ENCODE measurements at regions not wholly inside any gene's neighbourhood (a gene's known extent, or its start where the extent isn't known, plus 50 kb on each side); places are given as distances from the start of the nearest gene placed in this dataset.

DNA sequence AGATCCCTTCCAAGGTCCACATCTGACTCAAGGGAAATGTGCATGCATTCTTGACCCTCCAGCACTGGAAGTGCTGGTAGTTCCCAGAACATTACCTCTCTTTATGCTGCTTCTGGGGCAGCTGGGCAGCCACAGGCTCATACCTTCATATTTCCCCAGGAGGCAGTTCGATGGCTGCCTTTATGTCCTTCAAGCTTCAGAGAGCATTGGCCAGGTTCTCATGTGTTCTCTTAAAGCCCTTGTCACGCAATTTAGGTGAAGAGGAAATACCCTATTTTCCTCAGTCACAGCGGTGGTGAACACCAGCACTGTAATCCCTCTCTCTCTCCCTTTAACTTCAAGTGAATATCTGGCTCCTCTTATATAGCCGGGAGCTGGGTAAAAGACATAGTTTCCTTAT lies 134.3 kb downstream of the MID1IP1 start:
- DNase-seq (no peak), ATAC-seq (ENCODE audit: low read depth in 2 of 2) (no peak)
- no peak overlapping the region for H3K4me3 ChIP-seq (ENCODE audit: low read depth, low read length)
- no peak overlapping the region for H3K27ac ChIP-seq (ENCODE audit: insufficient read depth, low read length, poor library complexity, severe bottlenecking)
- H3K27me3 Mint-ChIP-seq = no peaks in the 10 kb centered on the region
- H3K9me3 Mint-ChIP-seq = no peaks in the 10 kb centered on the region
- no peak overlapping the region for H3K27ac Mint-ChIP-seq
- no peaks in the 10 kb centered on the region for H3K9me3 ChIP-seq (ENCODE audit: control insufficient read depth in 2 of 2, low read length in 2 of 2)
- H3K36me3 Mint-ChIP-seq = no peaks in the 10 kb centered on the region
- no peaks in the 10 kb centered on the region for H3K4me1 Mint-ChIP-seq
- H3K36me3 ChIP-seq (ENCODE audit: control insufficient read depth, insufficient read depth, low read length) = no peaks in the 10 kb centered on the region
- no peaks in the 10 kb centered on the region for H3K4me1 ChIP-seq (ENCODE audit: control insufficient read depth, insufficient read depth, low read length, poor library complexity, severe bottlenecking)
- no peak overlapping the region for H3K4me3 Mint-ChIP-seq
- H3K27me3 ChIP-seq (ENCODE audit: control insufficient read depth, insufficient read depth, low read length) = no peaks in the 10 kb centered on the region

DNA sequence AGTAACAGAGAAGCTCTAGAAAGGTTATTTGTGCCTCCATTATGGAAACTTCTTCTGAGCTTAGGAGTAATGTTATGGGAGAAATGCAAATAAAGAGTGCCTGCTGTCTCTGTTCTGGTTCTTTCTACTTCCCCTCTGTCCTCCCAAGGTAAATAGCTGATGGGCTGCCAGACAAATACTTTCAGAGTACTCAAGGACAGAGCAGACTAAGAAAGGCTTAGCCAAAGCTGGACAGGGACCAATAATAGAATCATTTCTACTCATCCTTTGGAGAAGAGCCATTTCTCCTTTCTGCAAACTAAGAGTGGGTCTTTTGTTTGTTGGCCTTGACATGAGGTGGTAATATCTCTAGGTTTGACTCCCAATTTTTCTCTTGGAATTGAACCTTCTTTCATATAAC lies 136.1 kb downstream of the MID1IP1 start:
- H3K27ac Mint-ChIP-seq = no peak overlapping the region
- H3K36me3 Mint-ChIP-seq = no peaks in the 10 kb centered on the region
- H3K27me3 Mint-ChIP-seq = no peaks in the 10 kb centered on the region
- no peak overlapping the region for H3K27ac ChIP-seq (ENCODE audit: insufficient read depth, low read length, poor library complexity, severe bottlenecking)
- no peaks in the 10 kb centered on the region for H3K27me3 ChIP-seq (ENCODE audit: control insufficient read depth, insufficient read depth, low read length)
- H3K9me3 Mint-ChIP-seq = peaks cover 0 to 6% (median 0%) of the 10 kb centered on the region in 7 donors
- ATAC-seq (ENCODE audit: low read depth in 2 of 2) = no peak
- H3K4me1 Mint-ChIP-seq = no peaks in the 10 kb centered on the region
- H3K9me3 ChIP-seq (ENCODE audit: control insufficient read depth in 2 of 2, low read length in 2 of 2) = no peaks in the 10 kb centered on the region
- no peaks in the 10 kb centered on the region for H3K4me1 ChIP-seq (ENCODE audit: control insufficient read depth, insufficient read depth, low read length, poor library complexity, severe bottlenecking)
- no peak overlapping the region for H3K4me3 Mint-ChIP-seq
- no peaks in the 10 kb centered on the region for H3K36me3 ChIP-seq (ENCODE audit: control insufficient read depth, insufficient read depth, low read length)
- no peak overlapping the region for H3K4me3 ChIP-seq (ENCODE audit: low read depth, low read length)
- DNase-seq = no peak

GRCh38 chrX:38937926-38938325 lies 136.7 kb downstream of the MID1IP1 start:
- no peak overlapping the region for H3K27ac ChIP-seq (ENCODE audit: insufficient read depth, low read length, poor library complexity, severe bottlenecking)
- no peak overlapping the region for H3K4me3 ChIP-seq (ENCODE audit: low read depth, low read length)
- Mint-ChIP-seq H3K9me3 (peaks cover 0 to 6% (median 0%) of the 10 kb centered on the region in 7 donors), H3K27ac (no peak overlapping the region), H3K4me1 (no peaks in the 10 kb centered on the region), H3K36me3 (no peaks in the 10 kb centered on the region), H3K27me3 (no peaks in the 10 kb centered on the region), H3K4me3 (no peak overlapping the region)
- no peaks in the 10 kb centered on the region for H3K9me3 ChIP-seq (ENCODE audit: control insufficient read depth in 2 of 2, low read length in 2 of 2)
- DNase-seq (no peak), ATAC-seq (ENCODE audit: low read depth in 2 of 2) (no peak)
- no peaks in the 10 kb centered on the region for H3K4me1 ChIP-seq (ENCODE audit: control insufficient read depth, insufficient read depth, low read length, poor library complexity, severe bottlenecking)
- H3K27me3 ChIP-seq (ENCODE audit: control insufficient read depth, insufficient read depth, low read length) = no peaks in the 10 kb centered on the region
- H3K36me3 ChIP-seq (ENCODE audit: control insufficient read depth, insufficient read depth, low read length) = no peaks in the 10 kb centered on the region

- no peaks in the 10 kb centered on the region for H3K36me3 Mint-ChIP-seq
- no peaks in the 10 kb centered on the region for H3K4me1 Mint-ChIP-seq
- no peaks in the 10 kb centered on the region for H3K27me3 ChIP-seq (ENCODE audit: control insufficient read depth, insufficient read depth, low read length)
- H3K27me3 Mint-ChIP-seq = no peaks in the 10 kb centered on the region
- no peak for DNase-seq
- no peaks in the 10 kb centered on the region for H3K4me1 ChIP-seq (ENCODE audit: control insufficient read depth, insufficient read depth, low read length, poor library complexity, severe bottlenecking)
- no peak overlapping the region for H3K4me3 Mint-ChIP-seq
- H3K9me3 ChIP-seq (ENCODE audit: control insufficient read depth in 2 of 2, low read length in 2 of 2) = no peaks in the 10 kb centered on the region
- no peak overlapping the region for H3K27ac ChIP-seq (ENCODE audit: insufficient read depth, low read length, poor library complexity, severe bottlenecking)
- no peak overlapping the region for H3K4me3 ChIP-seq (ENCODE audit: low read depth, low read length)
- H3K9me3 Mint-ChIP-seq = peaks cover 0 to 8% (median 0%) of the 10 kb centered on the region in 7 donors
- no peak overlapping the region for H3K27ac Mint-ChIP-seq
- ATAC-seq (ENCODE audit: low read depth in 2 of 2) = no peak
- no peaks in the 10 kb centered on the region for H3K36me3 ChIP-seq (ENCODE audit: control insufficient read depth, insufficient read depth, low read length)
Measured at GRCh38 chrX:38939067-38939466, 137.8 kb downstream of the MID1IP1 start.

GRCh38 chrX:38940547-38940946 lies 139.3 kb downstream of the MID1IP1 start:
- H3K36me3 ChIP-seq (ENCODE audit: control insufficient read depth, insufficient read depth, low read length) = no peaks in the 10 kb centered on the region
- DNase-seq (no peak), ATAC-seq (ENCODE audit: low read depth in 2 of 2) (no peak)
- H3K4me3 Mint-ChIP-seq = no peak overlapping the region
- no peaks in the 10 kb centered on the region for H3K4me1 ChIP-seq (ENCODE audit: control insufficient read depth, insufficient read depth, low read length, poor library complexity, severe bottlenecking)
- H3K27ac ChIP-seq (ENCODE audit: insufficient read depth, low read length, poor library complexity, severe bottlenecking) = no peak overlapping the region
- no peak overlapping the region for H3K27ac Mint-ChIP-seq
- no peak overlapping the region for H3K4me3 ChIP-seq (ENCODE audit: low read depth, low read length)
- no peaks in the 10 kb centered on the region for H3K27me3 ChIP-seq (ENCODE audit: control insufficient read depth, insufficient read depth, low read length)
- no peaks in the 10 kb centered on the region for H3K27me3 Mint-ChIP-seq
- peaks cover 0 to 8% (median 0%) of the 10 kb centered on the region in 7 donors for H3K9me3 Mint-ChIP-seq
- no peaks in the 10 kb centered on the region for H3K4me1 Mint-ChIP-seq
- no peaks in the 10 kb centered on the region for H3K9me3 ChIP-seq (ENCODE audit: control insufficient read depth in 2 of 2, low read length in 2 of 2)
- no peaks in the 10 kb centered on the region for H3K36me3 Mint-ChIP-seq

DNA sequence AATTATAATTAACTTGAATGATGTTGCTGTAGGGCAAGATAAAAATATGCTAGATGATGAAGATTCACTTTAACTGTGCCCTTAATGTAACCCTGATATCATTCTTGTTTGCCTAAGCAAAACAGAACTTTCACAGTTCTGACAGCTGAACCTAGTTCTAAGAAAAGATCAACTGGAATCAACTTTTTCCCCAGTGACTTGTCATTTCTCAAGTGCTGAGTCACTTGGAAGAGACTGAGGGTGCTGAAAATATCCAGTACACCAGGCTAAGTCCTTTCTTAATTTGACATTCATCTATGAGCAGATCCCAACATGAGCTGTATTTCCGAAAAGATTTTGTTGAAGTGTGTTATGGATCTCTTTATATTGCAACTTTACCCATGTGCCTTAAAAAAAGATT lies 140.4 kb downstream of the MID1IP1 start:
- no peaks in the 10 kb centered on the region for H3K4me1 Mint-ChIP-seq
- Histone ChIP-seq H3K4me1 (ENCODE audit: control insufficient read depth, insufficient read depth, low read length, poor library complexity, severe bottlenecking) (no peaks in the 10 kb centered on the region), H3K4me3 (ENCODE audit: low read depth, low read length) (no peak overlapping the region), H3K27me3 (ENCODE audit: control insufficient read depth, insufficient read depth, low read length) (no peaks in the 10 kb centered on the region), H3K9me3 (ENCODE audit: control insufficient read depth in 2 of 2, low read length in 2 of 2) (no peaks in the 10 kb centered on the region), H3K27ac (ENCODE audit: insufficient read depth, low read length, poor library complexity, severe bottlenecking) (no peak overlapping the region), H3K36me3 (ENCODE audit: control insufficient read depth, insufficient read depth, low read length) (no peaks in the 10 kb centered on the region)
- ATAC-seq (ENCODE audit: low read depth in 2 of 2) (no peak), DNase-seq (no peak)
- H3K4me3 Mint-ChIP-seq = no peak overlapping the region
- H3K9me3 Mint-ChIP-seq = peaks cover 0 to 8% (median 0%) of the 10 kb centered on the region in 7 donors
- H3K27me3 Mint-ChIP-seq = no peaks in the 10 kb centered on the region
- H3K27ac Mint-ChIP-seq = no peak overlapping the region
- no peaks in the 10 kb centered on the region for H3K36me3 Mint-ChIP-seq

- H3K36me3 ChIP-seq (ENCODE audit: control insufficient read depth, insufficient read depth, low read length) = no peaks in the 10 kb centered on the region
- Mint-ChIP-seq H3K27ac (no peak overlapping the region), H3K27me3 (no peaks in the 10 kb centered on the region), H3K36me3 (no peaks in the 10 kb centered on the region), H3K4me3 (no peak overlapping the region), H3K9me3 (peaks cover 0 to 8% (median 0%) of the 10 kb centered on the region in 7 donors), H3K4me1 (no peaks in the 10 kb centered on the region)
- ATAC-seq (ENCODE audit: low read depth in 2 of 2) (no peak), DNase-seq (no peak)
- H3K9me3 ChIP-seq (ENCODE audit: control insufficient read depth in 2 of 2, low read length in 2 of 2) = no peaks in the 10 kb centered on the region
- H3K4me1 ChIP-seq (ENCODE audit: control insufficient read depth, insufficient read depth, low read length, poor library complexity, severe bottlenecking) = no peaks in the 10 kb centered on the region
- no peaks in the 10 kb centered on the region for H3K27me3 ChIP-seq (ENCODE audit: control insufficient read depth, insufficient read depth, low read length)
- no peak overlapping the region for H3K4me3 ChIP-seq (ENCODE audit: low read depth, low read length)
- H3K27ac ChIP-seq (ENCODE audit: insufficient read depth, low read length, poor library complexity, severe bottlenecking) = no peak overlapping the region
Measured at GRCh38 chrX:38943120-38943519, 141.9 kb downstream of the MID1IP1 start.

DNA sequence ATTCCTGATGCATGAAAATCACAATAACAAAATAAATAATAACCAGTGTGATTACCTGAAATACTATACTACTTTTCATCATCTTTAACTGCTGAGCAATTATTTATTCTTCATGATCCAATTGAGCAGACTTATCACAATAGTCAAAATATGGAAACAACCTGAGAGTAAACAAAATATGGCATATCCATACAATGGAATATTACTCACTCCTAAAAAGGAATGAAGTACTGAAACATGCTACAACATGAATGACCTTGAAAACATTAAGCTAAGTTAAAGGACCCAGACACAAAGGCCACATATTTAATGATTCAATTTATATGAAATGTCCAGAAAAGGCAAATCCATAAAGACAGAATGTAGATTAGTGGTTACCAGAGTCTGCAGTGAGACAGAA lies 146.8 kb downstream of the MID1IP1 start:
- H3K4me1 ChIP-seq (ENCODE audit: control insufficient read depth, insufficient read depth, low read length, poor library complexity, severe bottlenecking) = no peaks in the 10 kb centered on the region
- H3K9me3 ChIP-seq (ENCODE audit: control insufficient read depth in 2 of 2, low read length in 2 of 2) = no peaks in the 10 kb centered on the region
- no peak overlapping the region for H3K27ac ChIP-seq (ENCODE audit: insufficient read depth, low read length, poor library complexity, severe bottlenecking)
- Mint-ChIP-seq H3K4me3 (no peak overlapping the region), H3K4me1 (no peaks in the 10 kb centered on the region), H3K36me3 (no peaks in the 10 kb centered on the region), H3K27me3 (peaks cover 13% of the 10 kb centered on the region), H3K27ac (no peak overlapping the region), H3K9me3 (peaks cover 0 to 4% (median 2%) of the 10 kb centered on the region in 7 donors)
- no peaks in the 10 kb centered on the region for H3K27me3 ChIP-seq (ENCODE audit: control insufficient read depth, insufficient read depth, low read length)
- DNase-seq (no peak), ATAC-seq (ENCODE audit: low read depth in 2 of 2) (no peak)
- H3K36me3 ChIP-seq (ENCODE audit: control insufficient read depth, insufficient read depth, low read length) = no peaks in the 10 kb centered on the region
- no peak overlapping the region for H3K4me3 ChIP-seq (ENCODE audit: low read depth, low read length)

Measured in CD4-positive, CD25-positive, alpha-beta regulatory T cell (primary cell).